ENCODE measurements at regions not wholly inside any gene's neighbourhood (a gene's known extent, or its start where the extent isn't known, plus 50 kb on each side); places are given as distances from the start of the nearest gene placed in this dataset.

- DNase-seq (ENCODE audit: low spot score), result no peak
- in situ Hi-C loops (cut with MboI; ENCODE audit: low pct_unique_long_range_greater_than_20kb, low sequenced_read_pairs, unreplicated experiment), result no loop called here
- TF ChIP-seq CTCF (IDR thresholded peaks at IDR 0.05; ENCODE audit: extremely low read depth, insufficient read depth, missing control alignments), result no peak
These were observed 135.0 kb upstream of the ACKR3 start for GRCh38 chr2:236434593-236434992.

GRCh38 chr2:236440110-236440881, 129.3 kb upstream of the ACKR3 start:
- no peak for DNase-seq (ENCODE audit: low spot score)
- in situ Hi-C loops (cut with MboI; ENCODE audit: low pct_unique_long_range_greater_than_20kb, low sequenced_read_pairs, unreplicated experiment), result no loop called here
- no peak for TF ChIP-seq CTCF (IDR thresholded peaks at IDR 0.05; ENCODE audit: extremely low read depth, insufficient read depth, missing control alignments)

- no peak for DNase-seq (ENCODE audit: low spot score)
- in situ Hi-C loops (cut with MboI; ENCODE audit: low pct_unique_long_range_greater_than_20kb, low sequenced_read_pairs, unreplicated experiment), result no loop called here
- TF ChIP-seq CTCF (IDR thresholded peaks at IDR 0.05; ENCODE audit: extremely low read depth, insufficient read depth, missing control alignments), result no peak
These were observed 125.4 kb upstream of the ACKR3 start for GRCh38 chr2:236444187-236444586.

- no peak for DNase-seq (ENCODE audit: low spot score)
- in situ Hi-C loops (cut with MboI; ENCODE audit: low pct_unique_long_range_greater_than_20kb, low sequenced_read_pairs, unreplicated experiment), result no loop called here
- TF ChIP-seq CTCF (IDR thresholded peaks at IDR 0.05; ENCODE audit: extremely low read depth, insufficient read depth, missing control alignments), result no peak
These were observed 123.9 kb upstream of the ACKR3 start for GRCh38 chr2:236445678-236446077.

GRCh38 chr2:236446521-236446920, 123.1 kb upstream of the ACKR3 start:
- TF ChIP-seq CTCF (IDR thresholded peaks at IDR 0.05; ENCODE audit: extremely low read depth, insufficient read depth, missing control alignments), result no peak
- DNase-seq (ENCODE audit: low spot score), result no peak
- in situ Hi-C loops (cut with MboI; ENCODE audit: low pct_unique_long_range_greater_than_20kb, low sequenced_read_pairs, unreplicated experiment), result no loop called here

- TF ChIP-seq CTCF (IDR thresholded peaks at IDR 0.05; ENCODE audit: extremely low read depth, insufficient read depth, missing control alignments), result no peak
- in situ Hi-C loops (cut with MboI; ENCODE audit: low pct_unique_long_range_greater_than_20kb, low sequenced_read_pairs, unreplicated experiment), result no loop called here
- no peak for DNase-seq (ENCODE audit: low spot score)
These were observed 120.4 kb upstream of the ACKR3 start for GRCh38 chr2:236449167-236449761.

Measured in GM13977 (cell line).